Upper lobe of right lung (tissue), 1 donor: ENCODE measurements at regions not wholly inside any gene's neighbourhood (a gene's known extent, or its start where the extent isn't known, plus 50 kb on each side); places are given as distances from the start of the nearest gene placed in this dataset.
"Not testable (repeated sequence)": the region's sequence is repeated elsewhere in the genome, so short reads cannot be mapped to it uniquely, and the experiment has no call there.

Experiments used
- ATAC-seq: fragments of 200-7000 bp; cut with Tn5 transposase; one replicate; pipeline ENCODE4 v1.9.1; 2020; ENCODE audit warnings: mild to moderate bottlenecking, moderate library complexity
- DNase-seq: peaks from one replicate; pipeline ENCODE4 v3.0.0-alpha.2; 2020
- H3K27ac ChIP-seq: fragments of 200-600 bp; one replicate; pipeline ENCODE4 v1.8.0; 2022
- H3K27me3 ChIP-seq: fragments of 200-600 bp; one replicate; pipeline ENCODE4 v1.8.0; 2022; ENCODE audit warnings: mild to moderate bottlenecking
- H3K36me3 ChIP-seq: fragments of 200-600 bp; one replicate; pipeline ENCODE4 v1.8.0; 2022
- H3K4me1 ChIP-seq: fragments of 200-600 bp; one replicate; pipeline ENCODE4 v1.8.0; 2022
- H3K4me3 ChIP-seq: fragments of 200-600 bp; one replicate; pipeline ENCODE4 v1.8.0; 2022; ENCODE audit warnings: mild to moderate bottlenecking
- H3K9me3 ChIP-seq: fragments of 200-600 bp; one replicate; pipeline ENCODE4 v1.8.0; 2022
- CTCF ChIP-seq: fragments of 200-600 bp; IDR thresholded peaks from one replicate; pipeline ENCODE4 v1.8.0; 2022; ENCODE audit warnings: antibody characterized with exemption
- intact Hi-C: fragments of 100-400 bp; cut with DNase I; formaldehyde crosslinking; loops from one replicate; pipeline ENCODE4 v1.11.0; 2022
- donor health status: DM: no; HTN: yes; CAD: no; lungs with severe emphysema.

DNA sequence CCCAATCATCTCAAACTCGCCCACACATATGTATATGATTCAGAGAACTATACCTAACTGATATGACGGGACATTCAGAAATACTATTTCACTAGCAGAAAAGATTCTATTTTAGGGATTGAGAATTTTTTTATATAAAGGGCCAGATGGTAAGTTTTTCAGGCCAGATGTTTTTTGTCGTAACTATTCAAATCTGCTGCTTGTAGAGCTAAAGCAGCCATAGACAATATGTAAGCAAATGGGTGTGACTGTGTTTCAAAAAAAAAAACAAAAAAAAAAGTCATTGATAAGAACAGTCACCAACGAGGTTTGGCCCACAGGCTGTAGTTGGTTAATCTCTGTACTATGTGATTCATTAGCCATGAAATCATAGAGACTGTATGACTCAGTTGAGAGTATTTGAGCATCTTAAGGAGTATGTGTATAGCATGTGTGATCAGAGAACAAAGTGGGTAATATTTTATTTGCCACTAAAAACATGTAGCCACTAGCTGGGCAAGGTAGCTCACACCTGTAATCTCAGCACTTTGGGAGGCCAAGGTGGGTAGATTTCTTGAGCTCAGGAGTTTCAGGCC is 2724.7 kb downstream of the PCDH9 start:
- intact Hi-C loops: no loop called here
- Histone ChIP-seq H3K4me1 (no peaks in the 10 kb centered on the region), H3K27me3 (no peaks in the 10 kb centered on the region), H3K27ac (no peak overlapping the region), H3K36me3 (no peaks in the 10 kb centered on the region), H3K9me3 (no peaks in the 10 kb centered on the region), H3K4me3 (no peak overlapping the region)
- ATAC-seq (no peak), DNase-seq (no peak)
- no peak for TF ChIP-seq CTCF

DNA sequence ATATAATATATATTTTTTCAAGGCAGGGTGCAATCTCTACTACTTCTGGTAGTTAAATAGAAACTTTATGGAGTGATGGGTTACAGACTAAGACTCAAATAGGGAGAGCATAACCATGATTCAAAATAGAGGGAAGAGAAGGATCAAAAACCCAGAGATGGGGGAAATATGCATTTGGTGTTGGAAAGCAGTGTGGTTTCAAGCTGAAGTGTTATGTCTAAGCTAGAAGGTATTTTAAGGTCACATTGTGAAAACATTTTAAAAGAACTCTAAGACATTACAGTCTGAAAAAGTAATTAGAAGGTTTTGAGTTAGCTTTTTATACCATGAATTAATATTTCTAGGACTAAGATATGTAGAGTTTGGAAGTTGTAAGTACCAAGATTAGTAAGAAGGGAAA is 2741.4 kb downstream of the PCDH9 start:
- ATAC-seq (no peak), DNase-seq (no peak)
- Histone ChIP-seq H3K4me1 (no peaks in the 10 kb centered on the region), H3K27ac (no peak overlapping the region), H3K36me3 (no peaks in the 10 kb centered on the region), H3K4me3 (no peak overlapping the region), H3K27me3 (no peaks in the 10 kb centered on the region), H3K9me3 (no peaks in the 10 kb centered on the region)
- TF ChIP-seq CTCF: no peak
- intact Hi-C loops: no loop called here

- intact Hi-C loops: no loop called here
- ATAC-seq: no peak
Measured at GRCh38 chr13:64482373-64482772, 2747.8 kb downstream of the PCDH9 start.

GRCh38 chr13:64480672-64481071 is 2749.5 kb downstream of the PCDH9 start:
- H3K4me1 ChIP-seq: no peaks in the 10 kb centered on the region
- no peak overlapping the region for H3K27ac ChIP-seq
- DNase-seq (no peak), ATAC-seq (no peak)
- no peak for TF ChIP-seq CTCF
- no peaks in the 10 kb centered on the region for H3K27me3 ChIP-seq
- H3K9me3 ChIP-seq: no peaks in the 10 kb centered on the region
- H3K4me3 ChIP-seq: no peak overlapping the region
- intact Hi-C loops: no loop called here
- H3K36me3 ChIP-seq: no peaks in the 10 kb centered on the region

More at GRCh38 chr13:64482373-64482772, 2747.8 kb downstream of the PCDH9 start:
- DNase-seq: no peak
- H3K27me3 ChIP-seq: no peaks in the 10 kb centered on the region
- no peak for TF ChIP-seq CTCF
- no peaks in the 10 kb centered on the region for H3K4me1 ChIP-seq
- H3K36me3 ChIP-seq: no peaks in the 10 kb centered on the region
- H3K4me3 ChIP-seq: no peak overlapping the region
- no peak overlapping the region for H3K27ac ChIP-seq
- no peaks in the 10 kb centered on the region for H3K9me3 ChIP-seq

DNA sequence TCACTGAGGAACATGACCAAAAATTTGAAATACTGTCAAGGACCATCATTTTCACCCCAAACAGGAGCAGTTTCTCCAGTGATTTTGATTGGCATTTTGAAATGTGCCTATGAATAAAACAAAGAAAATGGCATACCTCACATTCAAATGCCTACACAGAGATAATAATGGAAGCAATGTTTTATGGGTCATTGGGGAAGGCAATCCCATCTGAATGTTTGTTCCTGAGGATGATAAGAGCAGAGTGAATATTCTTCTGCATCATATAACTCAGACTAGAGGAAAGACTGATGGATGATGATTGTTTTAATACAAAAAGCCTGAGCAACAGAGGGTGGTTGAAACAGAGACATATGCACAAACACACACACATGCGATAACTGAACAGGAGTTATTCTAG is 2749.9 kb downstream of the PCDH9 start:
- no peaks in the 10 kb centered on the region for H3K4me1 ChIP-seq
- H3K36me3 ChIP-seq: no peaks in the 10 kb centered on the region
- TF ChIP-seq CTCF: no peak
- H3K9me3 ChIP-seq: no peaks in the 10 kb centered on the region
- no peak for DNase-seq
- intact Hi-C loops: no loop called here
- H3K27ac ChIP-seq: no peak overlapping the region
- ATAC-seq: no peak
- H3K27me3 ChIP-seq: no peaks in the 10 kb centered on the region
- H3K4me3 ChIP-seq: no peak overlapping the region

DNA sequence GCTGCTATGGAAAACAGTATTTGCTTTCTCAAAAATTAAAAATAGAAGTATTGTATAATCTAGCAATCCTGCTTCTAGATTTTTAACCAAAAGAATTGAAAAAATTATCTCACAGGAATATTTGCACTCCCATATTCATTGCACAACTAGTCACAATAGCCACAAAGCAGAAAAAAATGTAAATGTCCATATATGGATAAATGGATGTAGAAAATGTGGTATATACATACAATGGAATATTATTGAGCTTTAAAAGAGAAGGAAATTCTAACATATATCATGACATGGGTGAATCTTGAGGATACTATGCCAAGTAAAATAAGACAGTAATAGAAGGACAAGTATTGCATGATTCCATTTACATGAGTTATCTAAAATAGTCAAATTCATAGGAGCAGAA is 2753.0 kb downstream of the PCDH9 start:
- no peak for ATAC-seq
- no peaks in the 10 kb centered on the region for H3K36me3 ChIP-seq

DNA sequence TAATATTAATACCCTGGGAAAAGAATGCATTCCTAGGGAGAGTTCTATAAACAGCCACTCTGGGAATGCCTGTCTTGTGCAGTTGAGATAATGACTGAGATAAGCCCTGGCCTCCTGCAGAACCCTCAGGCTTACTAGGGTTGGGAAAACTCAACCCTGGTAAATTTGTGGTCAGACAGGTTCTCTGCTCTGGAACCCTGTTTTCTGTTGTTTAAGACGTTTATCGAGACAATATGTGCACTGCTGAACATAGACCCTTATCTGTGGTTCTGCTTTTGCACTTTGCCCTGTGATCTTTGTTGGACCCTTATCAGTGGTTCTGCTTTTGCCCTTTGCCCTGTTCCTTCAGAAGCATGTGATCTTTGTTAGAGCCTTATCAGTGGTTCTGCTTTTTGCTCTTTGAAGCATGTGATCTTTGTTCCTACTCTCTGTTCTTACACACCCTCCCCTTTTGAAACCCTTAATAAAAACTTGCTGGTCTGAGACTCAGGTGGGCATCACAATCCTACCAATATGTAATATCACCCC is 2754.0 kb downstream of the PCDH9 start:
- H3K4me1 ChIP-seq, H3K9me3 ChIP-seq, H3K27ac ChIP-seq, H3K36me3 ChIP-seq, H3K4me3 ChIP-seq, intact Hi-C loops, DNase-seq, H3K27me3 ChIP-seq, ATAC-seq: not testable (repeated sequence)

More for the DNA sequence above, 2753.0 kb downstream of the PCDH9 start:
- intact Hi-C loops: no loop called here
- Histone ChIP-seq H3K9me3 (no peaks in the 10 kb centered on the region), H3K4me1 (no peaks in the 10 kb centered on the region), H3K27me3 (no peaks in the 10 kb centered on the region), H3K4me3 (no peak overlapping the region), H3K27ac (no peak overlapping the region)
- no peak for TF ChIP-seq CTCF
- DNase-seq: no peak
